Activated T-helper 17 cell treated with anti-CD3 and anti-CD28 coated beads, Interleukin-2, amount 50 U/mL, for 72 hours (primary cell): ENCODE measurements at regions not wholly inside any gene's neighbourhood (a gene's known extent, or its start where the extent isn't known, plus 50 kb on each side); places are given as distances from the start of the nearest gene placed in this dataset.
"Not testable (repeated sequence)": the region's sequence is repeated elsewhere in the genome, so short reads cannot be mapped to it uniquely, and the experiment has no call there.

Experiments used
- ATAC-seq: fragments of 150-1000 bp; cut with Tn5 transposase; replicated peaks from 2 replicates; pipeline ENCODE4 v1.10.0; 2021; ENCODE audit warnings: mild to moderate bottlenecking, moderate library complexity
- H3K27ac Mint-ChIP-seq: one replicate; pipeline ENCODE4 v1.8.0; 2022; ENCODE audit warnings: mixed read lengths
- H3K27me3 Mint-ChIP-seq: one replicate; pipeline ENCODE4 v1.8.0; 2022; ENCODE audit warnings: mixed read lengths
- H3K36me3 Mint-ChIP-seq: one replicate; pipeline ENCODE4 v1.8.0; 2022; ENCODE audit warnings: low read depth, mild to moderate bottlenecking, mixed read lengths
- H3K4me1 Mint-ChIP-seq: one replicate; pipeline ENCODE4 v1.8.0; 2022; ENCODE audit warnings: mixed read lengths
- H3K4me3 Mint-ChIP-seq: one replicate; pipeline ENCODE4 v1.8.0; 2022; ENCODE audit warnings: mild to moderate bottlenecking, mixed read lengths
- H3K9me3 Mint-ChIP-seq: one replicate; pipeline ENCODE4 v1.8.0; 2022; ENCODE audit warnings: mixed read lengths

- H3K36me3 Mint-ChIP-seq, result no peaks in the 10 kb centered on the region
- H3K4me1 Mint-ChIP-seq, result no peaks in the 10 kb centered on the region
- H3K4me3 Mint-ChIP-seq, result no peak overlapping the region
These were observed 515.4 kb upstream of the SOX11 start for GRCh38 chr2:5176764-5177163.

GRCh38 chr2:5183031-5183430, 509.2 kb upstream of the SOX11 start:
- Mint-ChIP-seq H3K27ac (no peak overlapping the region), H3K4me3 (no peak overlapping the region), H3K9me3 (peaks cover 5% of the 10 kb centered on the region), H3K4me1 (no peaks in the 10 kb centered on the region), H3K36me3 (no peaks in the 10 kb centered on the region), H3K27me3 (no peaks in the 10 kb centered on the region)
- ATAC-seq, result no peak

More at GRCh38 chr2:5176764-5177163, 515.4 kb upstream of the SOX11 start:
- Mint-ChIP-seq H3K27me3 (no peaks in the 10 kb centered on the region), H3K9me3 (peaks cover 5% of the 10 kb centered on the region), H3K27ac (no peak overlapping the region)
- ATAC-seq, result no peak

- Mint-ChIP-seq H3K27me3 (no peaks in the 10 kb centered on the region), H3K4me3 (no peak overlapping the region), H3K9me3 (no peaks in the 10 kb centered on the region), H3K4me1 (no peaks in the 10 kb centered on the region), H3K27ac (no peak overlapping the region), H3K36me3 (no peaks in the 10 kb centered on the region)
- no peak for ATAC-seq
These were observed 504.9 kb upstream of the SOX11 start for GRCh38 chr2:5187283-5187682.

GRCh38 chr2:5188636-5189035, 503.5 kb upstream of the SOX11 start:
- ATAC-seq, result no peak
- no peaks in the 10 kb centered on the region for H3K27me3 Mint-ChIP-seq
- no peaks in the 10 kb centered on the region for H3K36me3 Mint-ChIP-seq
- no peak overlapping the region for H3K27ac Mint-ChIP-seq
- H3K9me3 Mint-ChIP-seq, result no peaks in the 10 kb centered on the region
- no peak overlapping the region for H3K4me3 Mint-ChIP-seq
- no peaks in the 10 kb centered on the region for H3K4me1 Mint-ChIP-seq

- H3K4me1 Mint-ChIP-seq, result no peaks in the 10 kb centered on the region
- H3K4me3 Mint-ChIP-seq, result no peak overlapping the region
- ATAC-seq, result no peak
- no peak overlapping the region for H3K27ac Mint-ChIP-seq
- H3K27me3 Mint-ChIP-seq, result no peaks in the 10 kb centered on the region
- no peaks in the 10 kb centered on the region for H3K9me3 Mint-ChIP-seq
- H3K36me3 Mint-ChIP-seq, result no peaks in the 10 kb centered on the region
These were observed 502.2 kb upstream of the SOX11 start for GRCh38 chr2:5190023-5190422.

- H3K9me3 Mint-ChIP-seq, result peaks cover 4% of the 10 kb centered on the region
- no peaks in the 10 kb centered on the region for H3K27me3 Mint-ChIP-seq
- H3K36me3 Mint-ChIP-seq, result no peaks in the 10 kb centered on the region
- no peak overlapping the region for H3K4me3 Mint-ChIP-seq
- H3K4me1 Mint-ChIP-seq, result no peaks in the 10 kb centered on the region
- ATAC-seq, result no peak
- no peak overlapping the region for H3K27ac Mint-ChIP-seq
These were observed 496.5 kb upstream of the SOX11 start for GRCh38 chr2:5195636-5196035.

GRCh38 chr2:5203134-5203755, 488.9 kb upstream of the SOX11 start:
- no peak overlapping the region for H3K4me3 Mint-ChIP-seq
- H3K27ac Mint-ChIP-seq, result no peak overlapping the region
- no peaks in the 10 kb centered on the region for H3K36me3 Mint-ChIP-seq
- peaks cover 18% of the 10 kb centered on the region for H3K9me3 Mint-ChIP-seq
- no peaks in the 10 kb centered on the region for H3K27me3 Mint-ChIP-seq
- no peak for ATAC-seq
- H3K4me1 Mint-ChIP-seq, result no peaks in the 10 kb centered on the region

GRCh38 chr2:5206742-5207141, 485.4 kb upstream of the SOX11 start:
- not testable (repeated sequence) for H3K4me3 Mint-ChIP-seq

GRCh38 chr2:5215989-5216607, 476.1 kb upstream of the SOX11 start:
- no peak for ATAC-seq
- no peak overlapping the region for H3K27ac Mint-ChIP-seq

More at GRCh38 chr2:5206742-5207141, 485.4 kb upstream of the SOX11 start:
- not testable (repeated sequence) for H3K27me3 Mint-ChIP-seq, H3K4me1 Mint-ChIP-seq, H3K36me3 Mint-ChIP-seq, H3K27ac Mint-ChIP-seq, ATAC-seq
- peaks cover 12% of the 10 kb centered on the region for H3K9me3 Mint-ChIP-seq

GRCh38 chr2:5227062-5227699, 465.0 kb upstream of the SOX11 start:
- Mint-ChIP-seq H3K9me3 (peaks cover 3% of the 10 kb centered on the region), H3K36me3 (no peaks in the 10 kb centered on the region), H3K4me3 (no peak overlapping the region), H3K27ac (no peak overlapping the region), H3K27me3 (no peaks in the 10 kb centered on the region), H3K4me1 (no peaks in the 10 kb centered on the region)
- no peak for ATAC-seq

More at GRCh38 chr2:5215989-5216607, 476.1 kb upstream of the SOX11 start:
- H3K36me3 Mint-ChIP-seq, result no peaks in the 10 kb centered on the region
- H3K4me1 Mint-ChIP-seq, result no peaks in the 10 kb centered on the region
- no peak overlapping the region for H3K4me3 Mint-ChIP-seq
- no peaks in the 10 kb centered on the region for H3K27me3 Mint-ChIP-seq
- peaks cover 22% of the 10 kb centered on the region for H3K9me3 Mint-ChIP-seq

- Mint-ChIP-seq H3K27ac (no peak overlapping the region), H3K36me3 (no peaks in the 10 kb centered on the region), H3K4me3 (no peak overlapping the region), H3K4me1 (no peaks in the 10 kb centered on the region), H3K27me3 (no peaks in the 10 kb centered on the region), H3K9me3 (peaks cover 3% of the 10 kb centered on the region)
- no peak for ATAC-seq
These were observed 462.6 kb upstream of the SOX11 start for GRCh38 chr2:5229574-5229973.

GRCh38 chr2:5230444-5230843, 461.7 kb upstream of the SOX11 start:
- Mint-ChIP-seq H3K36me3 (no peaks in the 10 kb centered on the region), H3K27me3 (no peaks in the 10 kb centered on the region), H3K27ac (no peak overlapping the region), H3K9me3 (peaks cover 3% of the 10 kb centered on the region), H3K4me1 (no peaks in the 10 kb centered on the region), H3K4me3 (no peak overlapping the region)
- no peak for ATAC-seq

- ATAC-seq, result no peak
- H3K27me3 Mint-ChIP-seq, result no peaks in the 10 kb centered on the region
- no peak overlapping the region for H3K4me3 Mint-ChIP-seq
- H3K27ac Mint-ChIP-seq, result no peak overlapping the region
- no peaks in the 10 kb centered on the region for H3K4me1 Mint-ChIP-seq
- H3K36me3 Mint-ChIP-seq, result no peaks in the 10 kb centered on the region
- peaks cover 3% of the 10 kb centered on the region for H3K9me3 Mint-ChIP-seq
These were observed 461.3 kb upstream of the SOX11 start for GRCh38 chr2:5230855-5231254.

GRCh38 chr2:5231287-5231686, 460.9 kb upstream of the SOX11 start:
- H3K27me3 Mint-ChIP-seq, result no peaks in the 10 kb centered on the region
- no peak overlapping the region for H3K4me3 Mint-ChIP-seq
- H3K36me3 Mint-ChIP-seq, result no peaks in the 10 kb centered on the region
- H3K9me3 Mint-ChIP-seq, result peaks cover 3% of the 10 kb centered on the region
- ATAC-seq, result no peak
- no peak overlapping the region for H3K27ac Mint-ChIP-seq
- H3K4me1 Mint-ChIP-seq, result no peaks in the 10 kb centered on the region

- Mint-ChIP-seq H3K9me3 (peaks cover 7% of the 10 kb centered on the region), H3K4me3 (no peak overlapping the region), H3K4me1 (no peaks in the 10 kb centered on the region), H3K36me3 (no peaks in the 10 kb centered on the region), H3K27ac (no peak overlapping the region), H3K27me3 (no peaks in the 10 kb centered on the region)
- ATAC-seq, result no peak
These were observed 457.6 kb upstream of the SOX11 start for GRCh38 chr2:5234563-5234962.
